Lower lobe of right lung (tissue), 2 donors: ENCODE measurements at regions not wholly inside any gene's neighbourhood (a gene's known extent, or its start where the extent isn't known, plus 50 kb on each side); places are given as distances from the start of the nearest gene placed in this dataset.

ENCODE experiments used
- ATAC-seq, 2 donors: fragments of 200-7000 bp; cut with Tn5 transposase; one replicate each; pipeline ENCODE4 v1.9.1; 2020 to 2022; ENCODE audit warnings: mild to moderate bottlenecking in 2 of 2, moderate library complexity in 2 of 2
- DNase-seq: peaks from one replicate; pipeline ENCODE4 v3.0.0-alpha.2; 2020
- H3K27ac ChIP-seq: fragments of 200-600 bp; one replicate; pipeline ENCODE4 v1.8.0; 2022
- H3K27me3 ChIP-seq: fragments of 200-600 bp; one replicate; pipeline ENCODE4 v1.8.0; 2022; ENCODE audit warnings: low read depth
- H3K36me3 ChIP-seq: fragments of 200-600 bp; one replicate; pipeline ENCODE4 v1.8.0; 2022; ENCODE audit warnings: mild to moderate bottlenecking
- H3K4me1 ChIP-seq: fragments of 200-600 bp; one replicate; pipeline ENCODE4 v1.8.0; 2022
- H3K4me3 ChIP-seq: fragments of 200-600 bp; one replicate; pipeline ENCODE4 v1.8.0; 2022; ENCODE audit warnings: mild to moderate bottlenecking
- H3K9me3 ChIP-seq: fragments of 200-600 bp; one replicate; pipeline ENCODE4 v1.8.0; 2022
- intact Hi-C: fragments of 100-400 bp; cut with DNase I; formaldehyde crosslinking; loops from one replicate; pipeline ENCODE4 v1.11.0; 2022
- TF ChIP-seq, protein P1 (sequence below): fragments of 200-600 bp; IDR thresholded peaks from one replicate; pipeline ENCODE4 v1.8.0; 2022; ENCODE audit warnings: antibody characterized with exemption, mild to moderate bottlenecking
- donor health status: DM: no; HTN: yes; CAD: no; lungs with severe emphysema.

DNA sequence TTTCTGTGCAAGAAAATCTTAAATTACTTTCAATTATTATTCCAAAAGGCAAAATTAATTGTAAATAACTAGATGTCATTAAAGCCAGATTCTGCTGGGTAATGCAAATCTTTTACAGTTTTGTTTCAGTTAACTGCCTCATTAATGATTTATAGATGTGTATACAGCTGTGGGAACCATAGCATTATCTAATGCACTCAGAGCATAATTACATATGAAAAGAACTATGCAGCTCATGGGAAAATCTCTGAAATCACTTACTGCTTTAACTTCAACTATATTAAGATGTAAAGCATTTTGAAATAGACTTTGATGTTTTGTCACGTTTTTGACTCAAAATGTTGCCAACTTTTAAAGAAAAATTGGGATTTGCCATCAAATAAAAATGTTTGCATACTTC is 630.3 kb upstream of the KLHL4 start:
- TF ChIP-seq, protein P1, sequence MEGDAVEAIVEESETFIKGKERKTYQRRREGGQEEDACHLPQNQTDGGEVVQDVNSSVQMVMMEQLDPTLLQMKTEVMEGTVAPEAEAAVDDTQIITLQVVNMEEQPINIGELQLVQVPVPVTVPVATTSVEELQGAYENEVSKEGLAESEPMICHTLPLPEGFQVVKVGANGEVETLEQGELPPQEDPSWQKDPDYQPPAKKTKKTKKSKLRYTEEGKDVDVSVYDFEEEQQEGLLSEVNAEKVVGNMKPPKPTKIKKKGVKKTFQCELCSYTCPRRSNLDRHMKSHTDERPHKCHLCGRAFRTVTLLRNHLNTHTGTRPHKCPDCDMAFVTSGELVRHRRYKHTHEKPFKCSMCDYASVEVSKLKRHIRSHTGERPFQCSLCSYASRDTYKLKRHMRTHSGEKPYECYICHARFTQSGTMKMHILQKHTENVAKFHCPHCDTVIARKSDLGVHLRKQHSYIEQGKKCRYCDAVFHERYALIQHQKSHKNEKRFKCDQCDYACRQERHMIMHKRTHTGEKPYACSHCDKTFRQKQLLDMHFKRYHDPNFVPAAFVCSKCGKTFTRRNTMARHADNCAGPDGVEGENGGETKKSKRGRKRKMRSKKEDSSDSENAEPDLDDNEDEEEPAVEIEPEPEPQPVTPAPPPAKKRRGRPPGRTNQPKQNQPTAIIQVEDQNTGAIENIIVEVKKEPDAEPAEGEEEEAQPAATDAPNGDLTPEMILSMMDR = no peak
- no peak overlapping the region for H3K4me3 ChIP-seq
- DNase-seq (no peak), ATAC-seq (no peak)
- no peak overlapping the region for H3K27ac ChIP-seq
- H3K9me3 ChIP-seq = no peaks in the 10 kb centered on the region
- no peaks in the 10 kb centered on the region for H3K36me3 ChIP-seq
- intact Hi-C loops = no loop called here
- no peaks in the 10 kb centered on the region for H3K27me3 ChIP-seq
- H3K4me1 ChIP-seq = no peaks in the 10 kb centered on the region

DNA sequence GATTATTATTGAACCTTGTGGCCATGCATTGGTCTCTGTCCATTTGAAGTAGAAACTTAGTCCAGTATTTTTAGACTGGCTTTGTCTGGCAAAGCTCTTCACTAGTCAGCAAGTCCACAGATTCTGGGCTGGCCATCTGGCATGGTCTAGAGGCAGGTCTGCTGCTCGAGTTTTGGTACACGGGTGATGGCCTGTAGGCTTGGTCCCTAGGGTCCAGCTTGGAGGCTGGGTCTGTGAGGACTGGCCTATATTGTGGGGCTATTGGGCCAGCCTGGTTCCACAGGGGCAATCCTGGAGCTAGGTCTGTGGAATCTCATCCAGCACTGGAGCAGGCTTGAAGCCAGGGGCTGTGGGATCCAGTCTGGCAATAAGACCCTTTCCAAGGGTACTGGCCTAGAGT is 607.6 kb upstream of the KLHL4 start:
- intact Hi-C loops = no loop called here
- no peaks in the 10 kb centered on the region for H3K27me3 ChIP-seq

DNA sequence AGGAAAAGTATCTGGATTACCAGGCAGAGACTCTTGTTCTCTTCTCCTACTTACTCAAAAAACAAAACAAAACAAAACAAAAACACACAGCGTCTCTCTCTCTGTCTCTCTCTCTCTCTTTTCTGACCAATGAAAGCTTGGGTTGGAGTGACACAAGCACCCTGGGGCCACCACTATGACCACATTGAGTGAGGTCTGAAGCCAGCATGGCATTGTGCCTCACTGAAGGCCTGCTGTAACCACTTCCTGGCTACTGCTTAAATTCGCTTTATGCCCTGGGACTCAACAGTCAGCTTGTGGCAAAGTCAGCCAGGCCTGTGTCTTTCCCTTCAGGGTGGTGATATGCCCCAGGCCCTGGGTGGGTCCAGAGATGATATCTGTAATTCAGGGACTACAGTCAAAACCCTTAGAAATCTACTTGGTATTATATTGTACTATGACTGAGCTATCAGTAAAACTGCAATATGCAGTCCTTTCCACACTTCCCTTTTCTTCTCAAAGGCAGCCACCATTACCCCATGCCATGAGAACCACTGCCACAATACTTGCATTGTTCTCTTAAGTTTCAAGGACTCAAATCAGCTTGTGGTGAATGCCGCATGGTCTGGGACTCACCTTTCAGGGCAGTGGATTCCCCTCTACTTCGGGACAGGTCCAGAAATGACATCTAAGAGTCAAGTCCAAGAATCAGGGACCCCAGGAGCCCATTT is 606.8 kb upstream of the KLHL4 start:
- ATAC-seq = no peak
- Histone ChIP-seq H3K4me1 (no peaks in the 10 kb centered on the region), H3K27ac (no peak overlapping the region), H3K27me3 (no peaks in the 10 kb centered on the region), H3K4me3 (no peak overlapping the region), H3K9me3 (no peaks in the 10 kb centered on the region), H3K36me3 (no peaks in the 10 kb centered on the region)
- TF ChIP-seq, protein P1 = no peak
- DNase-seq = no peak
- intact Hi-C loops = no loop called here

More for the DNA sequence above, 607.6 kb upstream of the KLHL4 start:
- no peak overlapping the region for H3K4me3 ChIP-seq
- no peak for DNase-seq
- no peaks in the 10 kb centered on the region for H3K36me3 ChIP-seq
- no peaks in the 10 kb centered on the region for H3K9me3 ChIP-seq
- no peak for ATAC-seq
- H3K4me1 ChIP-seq = no peaks in the 10 kb centered on the region
- TF ChIP-seq, protein P1 = no peak
- no peak overlapping the region for H3K27ac ChIP-seq

DNA sequence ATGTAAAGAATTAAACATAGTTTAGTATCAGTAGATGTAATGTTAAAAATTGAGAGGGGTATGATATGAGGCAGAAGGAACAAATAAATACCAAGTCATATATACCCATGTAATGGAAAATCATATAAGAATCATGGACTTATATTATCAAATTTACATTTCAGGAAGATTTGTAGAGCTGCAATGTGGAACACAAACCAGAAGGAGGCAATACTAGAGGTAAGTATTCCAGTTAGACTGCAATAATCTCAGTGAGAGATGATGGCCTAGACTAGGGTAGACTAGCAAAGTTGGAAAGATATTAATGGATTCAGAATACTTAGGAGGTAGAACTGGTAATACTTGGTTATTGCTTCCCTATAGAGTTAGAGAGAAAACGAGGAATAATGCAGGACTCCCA is 603.0 kb upstream of the KLHL4 start:
- intact Hi-C loops = no loop called here
- TF ChIP-seq, protein P1 = no peak

DNA sequence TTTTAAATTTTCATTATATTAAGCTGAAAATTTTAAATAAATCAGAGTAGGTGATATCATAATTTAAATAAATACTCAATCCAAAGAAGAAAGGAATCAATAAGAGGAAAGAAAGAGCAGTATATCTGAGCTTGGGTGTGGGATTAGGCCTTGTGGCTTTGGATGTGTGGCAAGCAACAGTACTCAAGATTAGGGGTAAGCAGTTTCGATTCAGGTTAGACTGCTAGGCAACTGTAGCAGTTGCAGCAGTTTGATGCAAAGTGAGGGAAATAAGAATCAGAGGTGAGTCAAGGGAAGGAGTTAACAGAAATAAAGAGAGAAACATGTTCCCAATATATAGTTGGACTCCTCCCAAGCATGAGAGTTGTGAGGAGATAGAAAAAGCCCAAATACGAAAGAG is 599.6 kb upstream of the KLHL4 start:
- no peak overlapping the region for H3K4me3 ChIP-seq
- no peaks in the 10 kb centered on the region for H3K9me3 ChIP-seq
- TF ChIP-seq, protein P1 = no peak
- H3K4me1 ChIP-seq = no peaks in the 10 kb centered on the region
- H3K27me3 ChIP-seq = no peaks in the 10 kb centered on the region
- intact Hi-C loops = no loop called here
- DNase-seq = no peak
- no peaks in the 10 kb centered on the region for H3K36me3 ChIP-seq
- ATAC-seq = no peak
- H3K27ac ChIP-seq = no peak overlapping the region

More for the DNA sequence above, 603.0 kb upstream of the KLHL4 start:
- Histone ChIP-seq H3K27ac (no peak overlapping the region), H3K4me3 (no peak overlapping the region), H3K27me3 (no peaks in the 10 kb centered on the region), H3K9me3 (no peaks in the 10 kb centered on the region), H3K4me1 (no peaks in the 10 kb centered on the region), H3K36me3 (no peaks in the 10 kb centered on the region)
- no peak for DNase-seq
- no peak for ATAC-seq
